Daoy (cell line): ENCODE measurements at regions not wholly inside any gene's neighbourhood (a gene's known extent, or its start where the extent isn't known, plus 50 kb on each side); places are given as distances from the start of the nearest gene placed in this dataset.

Source experiments
- DNase-seq: peaks from one replicate; pipeline ENCODE4 v3.0.0-alpha.2; 2015; ENCODE audit warnings: low read depth

DNA sequence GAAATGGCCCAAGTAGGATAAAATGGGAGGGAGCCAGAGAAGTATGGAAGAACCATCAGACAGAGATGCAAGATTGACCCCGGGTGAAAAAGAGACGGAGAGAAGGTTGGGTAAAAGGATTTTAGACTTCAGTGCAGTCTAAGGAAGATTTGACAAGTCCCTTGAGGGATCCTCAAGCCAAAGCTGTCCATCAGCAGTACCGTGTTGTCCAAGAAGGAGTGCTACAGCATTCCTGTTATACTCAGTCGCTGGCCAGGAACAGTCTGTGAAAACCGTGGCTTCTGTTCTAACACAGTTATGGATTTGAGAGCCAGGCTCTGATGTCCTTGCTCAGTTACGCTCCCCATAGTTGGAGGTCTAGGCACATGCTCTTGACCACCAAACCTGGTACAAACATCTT, 383.9 kb upstream of the DAB2 start:
- no peak for DNase-seq

GRCh38 chr5:39801306-39801705, 376.5 kb upstream of the DAB2 start:
- DNase-seq = no peak

DNA sequence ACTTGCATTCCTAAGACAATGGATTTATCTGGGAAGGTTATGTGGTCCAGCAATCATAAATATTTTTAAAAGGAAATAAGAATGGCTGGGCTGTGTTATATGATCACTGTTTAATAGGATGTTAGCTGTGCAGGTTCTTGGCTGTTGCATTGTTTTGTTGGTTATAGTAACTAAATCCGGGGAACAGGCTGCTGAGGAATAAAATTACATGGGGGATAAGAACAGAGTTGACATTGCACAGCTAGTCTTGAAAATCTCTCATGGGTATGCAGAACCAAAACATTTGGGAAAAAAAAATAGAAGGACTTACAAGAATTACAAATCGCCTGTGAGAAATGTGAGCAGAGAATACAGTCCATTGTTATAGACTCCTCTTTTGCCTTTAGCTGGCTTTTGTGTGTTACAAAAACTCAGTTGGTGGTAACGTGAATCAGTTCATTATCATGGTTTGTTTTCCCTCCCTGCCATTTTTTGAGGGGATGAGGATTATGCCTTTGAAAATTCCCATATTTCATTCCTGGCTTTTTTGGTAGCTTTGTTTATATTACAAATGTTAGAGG, 375.3 kb upstream of the DAB2 start:
- DNase-seq = peak; percentile 3

DNA sequence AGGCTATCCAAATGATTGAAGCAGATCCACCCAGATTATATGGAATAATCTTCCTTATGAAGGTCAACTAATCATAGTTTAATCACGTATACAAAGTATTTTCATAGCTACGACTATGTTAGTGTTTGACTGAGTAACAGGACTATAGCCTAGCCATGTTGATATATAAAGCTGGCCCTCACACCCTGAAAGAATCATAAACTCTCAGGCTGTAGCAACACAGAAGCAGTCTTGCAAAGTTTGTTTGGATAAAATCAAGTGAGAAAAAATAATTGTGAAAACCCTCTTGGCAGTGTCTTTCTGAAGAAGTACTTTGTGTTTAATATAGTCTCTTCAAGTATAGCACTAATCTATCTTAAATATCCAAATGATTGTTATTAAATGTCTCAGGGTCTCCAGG, 374.5 kb upstream of the DAB2 start:
- no peak for DNase-seq

GRCh38 chr5:39794513-39795210, 369.9 kb upstream of the DAB2 start:
- peak; percentile 12 for DNase-seq

DNA sequence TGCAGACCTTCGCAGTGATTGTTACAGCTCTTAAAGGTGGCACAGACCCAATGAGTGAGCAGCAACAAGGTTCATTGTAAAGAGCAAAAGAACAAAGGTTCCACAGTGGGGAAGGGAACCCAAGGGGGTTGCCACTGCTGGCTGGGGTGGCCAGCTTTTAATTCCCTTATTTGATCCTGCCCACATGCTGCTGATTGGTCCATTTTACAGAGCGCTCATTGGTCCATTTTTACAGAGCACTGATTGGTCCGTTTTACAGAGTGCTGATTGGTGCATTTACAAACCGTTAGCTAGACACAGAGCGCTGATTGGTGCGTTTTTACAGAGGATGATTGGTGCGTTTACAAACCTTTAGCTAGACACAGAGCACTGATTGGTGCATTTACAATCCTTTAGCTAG, 360.6 kb upstream of the DAB2 start:
- DNase-seq = no peak

- DNase-seq = no peak
Observed at GRCh38 chr5:39783756-39784421, 359.1 kb upstream of the DAB2 start.

DNA sequence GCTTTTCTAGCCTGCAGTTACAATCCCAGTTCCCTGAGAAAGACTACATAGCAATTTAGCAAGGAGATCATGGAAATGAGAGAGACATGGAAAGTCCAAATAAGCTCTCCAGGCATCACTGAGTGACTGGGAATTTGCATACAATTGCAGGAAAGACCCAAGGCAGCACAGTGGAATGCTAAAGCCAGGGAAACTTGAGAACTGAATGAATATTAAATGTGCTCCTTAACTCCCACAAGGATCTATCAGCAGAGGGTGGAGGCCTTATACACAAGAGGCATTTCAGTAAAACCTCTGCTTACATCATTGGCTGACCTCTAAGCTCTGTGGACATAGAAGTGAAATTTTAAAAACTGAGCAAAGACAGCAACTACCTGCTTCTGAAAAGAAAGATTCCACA, 355.6 kb upstream of the DAB2 start:
- no peak for DNase-seq

DNA sequence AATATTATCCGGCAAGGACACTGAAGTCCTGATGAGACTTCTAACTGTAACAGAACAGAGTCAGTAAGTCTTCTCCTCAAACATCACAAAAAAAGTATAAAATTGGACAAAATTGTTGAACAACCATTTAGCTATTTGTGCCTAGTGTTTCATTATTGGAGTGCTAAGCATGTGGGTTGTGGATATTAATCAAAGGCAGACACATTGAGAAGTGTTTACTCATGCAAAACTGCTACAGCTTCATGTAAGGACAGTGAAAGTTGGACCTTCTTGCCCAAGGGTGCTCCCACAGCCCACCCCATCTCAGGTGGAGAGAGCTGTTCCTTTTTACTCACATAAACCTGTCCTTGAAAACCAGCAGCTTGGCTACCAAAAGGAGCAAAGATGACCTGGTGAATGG, 355.1 kb upstream of the DAB2 start:
- DNase-seq = no peak

- DNase-seq = no peak
Observed at GRCh38 chr5:39775797-39776365, 351.1 kb upstream of the DAB2 start.

GRCh38 chr5:39775086-39775796, 350.5 kb upstream of the DAB2 start:
- peak; percentile 50 for DNase-seq

- no peak for DNase-seq
Observed at GRCh38 chr5:39774605-39775004, 349.8 kb upstream of the DAB2 start.

DNA sequence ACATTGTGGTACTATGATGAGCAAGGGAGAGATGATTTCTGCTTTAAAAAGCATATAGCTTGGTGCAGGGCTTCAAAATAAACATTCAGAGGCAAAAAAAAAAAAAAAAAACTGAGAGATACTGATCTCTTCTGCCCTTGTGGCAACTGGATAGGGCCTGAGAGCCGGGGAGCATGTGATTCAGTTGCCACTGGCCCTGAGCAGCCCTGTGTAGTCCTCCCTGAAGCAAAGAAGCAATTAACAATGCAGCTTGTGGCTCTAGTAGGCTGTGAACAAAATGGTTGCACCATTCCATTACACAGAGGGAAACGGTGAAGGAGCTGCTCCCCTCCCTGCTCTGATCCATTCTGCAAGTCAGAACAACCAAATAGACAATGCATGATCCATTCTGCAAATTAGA, 347.5 kb upstream of the DAB2 start:
- no peak for DNase-seq

GRCh38 chr5:39767916-39768315, 343.1 kb upstream of the DAB2 start:
- DNase-seq = no peak

GRCh38 chr5:39765366-39765765, 340.6 kb upstream of the DAB2 start:
- no peak for DNase-seq

GRCh38 chr5:39762761-39763160, 338.0 kb upstream of the DAB2 start:
- no peak for DNase-seq

GRCh38 chr5:39761199-39761950, 336.6 kb upstream of the DAB2 start:
- no peak for DNase-seq

DNA sequence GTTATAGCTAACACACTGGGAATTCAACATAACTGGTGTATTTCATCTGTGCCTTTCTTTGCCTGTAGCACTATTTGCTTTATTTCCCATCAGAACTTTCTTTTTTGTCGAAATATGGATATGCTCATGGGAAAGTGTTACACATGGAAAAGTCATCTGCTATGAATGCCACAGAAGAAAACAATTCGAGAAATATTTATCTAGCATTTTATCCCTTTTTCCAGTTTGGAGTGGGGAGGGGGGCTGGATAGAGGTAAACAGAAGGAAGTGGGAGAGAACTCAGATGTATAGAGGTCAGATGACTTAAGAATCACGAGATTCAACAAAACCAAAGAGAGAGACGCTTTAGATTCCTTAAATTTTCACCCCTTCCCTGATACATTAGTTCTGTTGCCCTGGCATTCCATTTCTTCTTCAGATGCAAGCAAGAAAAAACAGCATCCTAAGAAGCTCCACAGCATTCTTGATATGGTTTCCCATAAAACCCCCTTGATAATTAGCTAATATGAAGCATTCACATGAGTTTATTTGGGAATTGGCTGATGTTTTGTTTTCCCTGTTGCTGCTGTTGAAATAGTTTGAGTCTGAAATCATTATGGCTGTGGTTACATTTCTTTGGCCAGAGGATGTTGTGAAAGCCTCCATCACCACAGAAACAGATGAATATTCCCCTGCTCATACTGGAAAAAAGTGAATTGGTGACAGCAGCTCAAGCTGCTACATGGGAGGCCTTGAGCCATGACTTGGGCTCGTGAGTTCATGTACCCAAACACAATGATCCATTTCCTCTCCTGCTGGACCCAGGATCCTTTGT, 335.8 kb upstream of the DAB2 start:
- peak; percentile 78 for DNase-seq

DNA sequence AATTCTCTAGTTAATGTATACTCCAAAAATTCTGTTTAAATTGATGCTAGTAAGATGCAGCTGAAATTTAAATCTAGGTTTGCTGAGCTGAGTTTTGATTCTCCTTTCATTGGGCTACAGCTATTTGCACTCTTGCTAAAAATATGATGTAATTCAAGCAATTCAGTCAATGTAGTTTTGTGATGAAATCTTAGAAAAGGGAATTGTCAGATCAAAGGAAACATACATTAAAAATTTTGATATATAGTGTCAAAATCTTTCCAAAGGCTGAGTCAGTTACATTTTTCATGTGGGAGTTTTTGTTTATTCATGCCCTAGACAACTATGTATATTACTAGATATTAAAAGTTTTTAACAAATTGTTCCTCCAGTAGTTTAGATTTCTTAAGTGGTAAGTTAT, 334.9 kb upstream of the DAB2 start:
- no peak for DNase-seq

DNA sequence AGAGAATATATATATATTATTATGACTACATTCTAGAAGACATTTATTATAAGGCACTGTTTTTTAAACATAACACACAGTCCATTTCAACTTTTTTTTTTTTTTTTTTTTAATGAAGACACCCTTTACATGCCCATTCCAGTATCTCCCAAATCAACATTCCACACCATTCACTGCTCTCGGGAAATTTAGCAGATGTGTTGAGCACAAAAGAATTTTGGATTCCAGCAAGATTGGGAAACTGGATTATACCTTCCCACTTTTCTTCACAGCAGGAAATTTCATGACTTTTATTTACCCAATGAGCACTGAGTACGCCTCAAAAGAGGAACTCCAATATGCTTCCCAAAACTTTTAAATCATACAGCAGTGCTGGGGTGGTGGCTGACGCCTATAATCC, 333.6 kb upstream of the DAB2 start:
- DNase-seq = no peak

DNA sequence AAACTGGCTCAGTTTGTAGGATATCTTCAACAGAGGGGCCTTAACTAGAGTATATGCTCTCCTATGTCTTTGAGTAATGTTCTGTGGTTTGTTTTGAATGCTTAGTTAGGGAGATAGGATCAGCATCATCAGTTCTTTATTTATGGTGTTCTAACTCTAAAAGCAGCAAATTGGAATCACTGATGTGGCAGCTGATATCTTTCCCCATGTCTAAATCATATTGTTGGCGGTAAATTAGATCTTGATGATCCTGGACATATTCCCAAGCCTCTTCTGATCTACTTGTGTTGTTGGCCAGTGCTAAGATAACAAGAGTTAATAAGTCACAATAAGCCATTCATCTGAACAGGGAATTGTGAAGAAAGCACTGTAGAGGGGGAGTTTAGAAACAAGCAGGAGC, 332.4 kb upstream of the DAB2 start:
- DNase-seq = no peak
